ENCODE measurements at regions not wholly inside any gene's neighbourhood (a gene's known extent, or its start where the extent isn't known, plus 50 kb on each side); places are given as distances from the start of the nearest gene placed in this dataset.

- Mint-ChIP-seq H3K27ac (no peak overlapping the region), H3K27me3 (peaks cover 6% of the 10 kb centered on the region), H3K36me3 (ENCODE audit: low read depth) (no peaks in the 10 kb centered on the region), H3K4me3 (no peak overlapping the region), H3K9me3 (no peaks in the 10 kb centered on the region), H3K4me1 (ENCODE audit: low read depth) (no peaks in the 10 kb centered on the region)
- POLR2A ChIA-PET: no interaction called here
- H3K27ac ChIP-seq (ENCODE audit: low read depth in 1 of 2, low read length in 2 of 2): no peak overlapping the region
- no peaks in the 10 kb centered on the region for H3K27me3 ChIP-seq (ENCODE audit: control insufficient read depth in 1 of 2, insufficient read depth in 2 of 2, low read length in 2 of 2)
- no peaks in the 10 kb centered on the region for H3K4me1 ChIP-seq (ENCODE audit: insufficient read depth, low read length)
- no peak overlapping the region for H3K4me3 ChIP-seq (ENCODE audit: low read length)
- TF ChIP-seq CTCF (IDR thresholded peaks at IDR 0.05): no peak
- H3K9me3 ChIP-seq (ENCODE audit: control insufficient read depth in 1 of 2, insufficient read depth in 1 of 2, low read length in 2 of 2): peaks cover 0 to 4% of the 10 kb centered on the region in 2 experiments
- CTCF ChIA-PET: no interaction called here
- H3K36me3 ChIP-seq (ENCODE audit: insufficient read depth, low read length): no peaks in the 10 kb centered on the region
- intact Hi-C loops (cut with DNase I, micrococcal nuclease): no loop called here
- DNase-seq (no peak), ATAC-seq (ENCODE audit: poor library complexity) (no peak)
Observed at GRCh38 chr20:52361650-52362049, 170.1 kb upstream of the ZFP64 start.

- no peaks in the 10 kb centered on the region for H3K9me3 ChIP-seq (ENCODE audit: control insufficient read depth in 1 of 2, insufficient read depth in 1 of 2, low read length in 2 of 2)
- Mint-ChIP-seq H3K27me3 (no peaks in the 10 kb centered on the region), H3K27ac (no peak overlapping the region), H3K4me1 (ENCODE audit: low read depth) (peaks cover 9% of the 10 kb centered on the region), H3K9me3 (peaks cover 7% of the 10 kb centered on the region), H3K36me3 (ENCODE audit: low read depth) (no peaks in the 10 kb centered on the region), H3K4me3 (no peak overlapping the region)
- H3K36me3 ChIP-seq (ENCODE audit: insufficient read depth, low read length): no peaks in the 10 kb centered on the region
- no peak overlapping the region for H3K4me3 ChIP-seq (ENCODE audit: low read length)
- H3K27me3 ChIP-seq (ENCODE audit: control insufficient read depth in 1 of 2, insufficient read depth in 2 of 2, low read length in 2 of 2): no peaks in the 10 kb centered on the region
- ATAC-seq (ENCODE audit: poor library complexity) (no peak), DNase-seq (no peak)
- intact Hi-C loops (cut with DNase I, micrococcal nuclease): no loop called here
- ChIA-PET POLR2A (no interaction called here), CTCF (no interaction called here)
- H3K4me1 ChIP-seq (ENCODE audit: insufficient read depth, low read length): no peaks in the 10 kb centered on the region
- no peak overlapping the region for H3K27ac ChIP-seq (ENCODE audit: low read depth in 1 of 2, low read length in 2 of 2)
- no peak for TF ChIP-seq CTCF (IDR thresholded peaks at IDR 0.05)
Observed at GRCh38 chr20:52349806-52350205, 158.2 kb upstream of the ZFP64 start.

GRCh38 chr20:52348434-52348833 lies 156.9 kb upstream of the ZFP64 start:
- no peaks in the 10 kb centered on the region for H3K27me3 ChIP-seq (ENCODE audit: control insufficient read depth in 1 of 2, insufficient read depth in 2 of 2, low read length in 2 of 2)
- no peak overlapping the region for H3K27ac ChIP-seq (ENCODE audit: low read depth in 1 of 2, low read length in 2 of 2)
- Mint-ChIP-seq H3K4me1 (ENCODE audit: low read depth) (peaks cover 9% of the 10 kb centered on the region), H3K27ac (no peak overlapping the region), H3K36me3 (ENCODE audit: low read depth) (no peaks in the 10 kb centered on the region), H3K4me3 (no peak overlapping the region), H3K27me3 (no peaks in the 10 kb centered on the region), H3K9me3 (peaks cover 3% of the 10 kb centered on the region)
- TF ChIP-seq CTCF (IDR thresholded peaks at IDR 0.05): no peak
- H3K4me1 ChIP-seq (ENCODE audit: insufficient read depth, low read length): no peaks in the 10 kb centered on the region
- no peak overlapping the region for H3K4me3 ChIP-seq (ENCODE audit: low read length)
- H3K9me3 ChIP-seq (ENCODE audit: control insufficient read depth in 1 of 2, insufficient read depth in 1 of 2, low read length in 2 of 2): no peaks in the 10 kb centered on the region
- no peak for DNase-seq
- CTCF ChIA-PET: no interaction called here
- POLR2A ChIA-PET: no interaction called here
- H3K36me3 ChIP-seq (ENCODE audit: insufficient read depth, low read length): no peaks in the 10 kb centered on the region
- ATAC-seq (ENCODE audit: poor library complexity): no peak
- intact Hi-C loops (cut with DNase I, micrococcal nuclease): no loop called here
